K562 (cell line): ENCODE measurements at regions not wholly inside any gene's neighbourhood (a gene's known extent, or its start where the extent isn't known, plus 50 kb on each side); places are given as distances from the start of the nearest gene placed in this dataset.

ENCODE experiments used
- ATAC-seq: fragments of 200-7000 bp; cut with Tn5 transposase; 3 replicates; pipeline ENCODE4 v1.9.1; 2020; ENCODE audit warnings: moderate library complexity
- BruUV-seq: library from RNA; stranded (reverse); fragments of 400-500 nt; replicated peaks from 2 replicates; lab custom pipeline; 2021; lab: Mats Ljungman, UMichigan
- CTCF ChIA-PET: fragments of 300-600 bp; formaldehyde crosslinking; extraction: SDS; loops from one replicate; lab custom pipeline; 2021; ENCODE audit warnings: low intra/inter-chr PET ratio; lab: Yijun Ruan, JAX
- POLR2A ChIA-PET: fragments of 300-600, 350-650 bp; sonication (Branson Sonifier 250); formaldehyde crosslinking; extraction: SDS; loops from one replicate; lab custom pipeline; 2021; ENCODE audit warnings: antibody characterized with exemption, inconsistent platforms; lab: Yijun Ruan, JAX
- DNase-seq, 4 experiments: peaks; one replicate each; pipeline versions ENCODE4 v3.0.0 to v3.0.0-alpha.2; 2011 to 2018; ENCODE audit warnings: low spot score in 3 of 4, mixed read lengths in 3 of 4; ENCODE audit errors: extremely low read depth in 1 of 4
- FAIRE-seq: peaks from 2 replicates; lab custom pipeline; 2011; peaks lifted over from hg19 to GRCh38; lab: Jason Lieb, UNC
- H2AFZ ChIP-seq: 2 replicates; pipeline ENCODE4 v1.6.0; 2011; ENCODE audit warnings: low read depth, low read length, control low read depth, inconsistent platforms
- H3K27ac ChIP-seq: fragments of 200-600 bp; 3 replicates; pipeline ENCODE4 v1.8.0; 2011; ENCODE audit warnings: low read depth, mild to moderate bottlenecking, control low read depth, inconsistent platforms, low read length, moderate library complexity, mixed read lengths; ENCODE audit errors: extremely low read depth
- H3K27me3 ChIP-seq, 2 experiments: fragments of 300-600 bp in 1 of 2; 2 replicates in 1 of 2; 3 replicates in 1 of 2; pipeline versions ENCODE4 v1.6.0 to v1.8.0; 2011; ENCODE audit warnings: inconsistent platforms in 2 of 2, low read length in 2 of 2, mild to moderate bottlenecking in 1 of 2, mixed read lengths in 1 of 2, moderate library complexity in 1 of 2; ENCODE audit not compliant: control insufficient read depth in 2 of 2, insufficient read depth in 2 of 2
- H3K36me3 ChIP-seq: fragments of 300-600 bp; 3 replicates; pipeline ENCODE4 v1.8.0; 2011; ENCODE audit warnings: mild to moderate bottlenecking, low read length, inconsistent platforms; ENCODE audit not compliant: control insufficient read depth, insufficient read depth
- H3K4me1 ChIP-seq, 2 experiments: fragments of 200-600 bp in 1 of 2; replicated peaks in 1 of 2; 2 replicates in 1 of 2; 3 replicates in 1 of 2; pipeline versions ENCODE4 v1.5.1 to v1.8.0; 2011; ENCODE audit warnings: inconsistent platforms in 2 of 2, low read length in 2 of 2, mild to moderate bottlenecking in 1 of 2, mixed read lengths in 1 of 2, moderate library complexity in 1 of 2; ENCODE audit not compliant: control insufficient read depth in 2 of 2, insufficient read depth in 2 of 2
- H3K4me2 ChIP-seq: 2 replicates; pipeline ENCODE4 v1.6.1; 2011; ENCODE audit warnings: low read length, control low read depth, inconsistent platforms, mixed read lengths; ENCODE audit not compliant: insufficient read depth
- H3K4me3 ChIP-seq: fragments of 200-600 bp; sonication (generic), shearing (Covaris generic); 2 replicates; pipeline ENCODE4 v1.5.1; 2016; ENCODE audit warnings: control low read depth, inconsistent platforms
- H3K79me2 ChIP-seq: fragments of 200-600 bp; 3 replicates; pipeline ENCODE4 v1.8.0; 2011; ENCODE audit warnings: low read length, inconsistent platforms; ENCODE audit not compliant: control insufficient read depth, insufficient read depth
- H3K9ac ChIP-seq, 2 experiments: 2 replicates each; pipeline versions ENCODE4 v1.6.0 to v1.6.1; 2011; ENCODE audit warnings: low read depth in 2 of 2, low read length in 2 of 2, control low read depth in 1 of 2, inconsistent platforms in 1 of 2, mild to moderate bottlenecking in 1 of 2, mixed read lengths in 1 of 2; ENCODE audit not compliant: insufficient read depth in 1 of 2
- H3K9me1 ChIP-seq: one replicate; pipeline ENCODE4 v1.6.0; 2011; ENCODE audit warnings: inconsistent platforms, mild to moderate bottlenecking, low read length, moderate library complexity; ENCODE audit not compliant: control insufficient read depth, insufficient read depth
- H3K9me3 ChIP-seq: replicated peaks from 2 replicates; pipeline ENCODE4 v1.5.1; 2011; ENCODE audit warnings: low read depth, low read length, inconsistent platforms; ENCODE audit not compliant: control insufficient read depth, insufficient read depth
- H4K20me1 ChIP-seq: replicated peaks from 2 replicates; pipeline ENCODE4 v1.6.1; 2011; ENCODE audit warnings: low read length, inconsistent platforms, mixed read lengths; ENCODE audit not compliant: control insufficient read depth, insufficient read depth
- ATF3 ChIP-seq, 2 experiments: fragments of 450-650 bp in 1 of 2; sonication (generic) in 1 of 2; formaldehyde crosslinking in 1 of 2; IDR thresholded peaks in 1 of 2; conservative IDR thresholded peaks in 1 of 2; 2 replicates each; pipeline versions ENCODE4 v1.6.1 to v1.8.1; 2016 to 2023; ENCODE audit warnings: mild to moderate bottlenecking in 2 of 2, moderate library complexity in 2 of 2, inconsistent platforms in 1 of 2, missing genetic modification reagents in 1 of 2
- BRF1 ChIP-seq: IDR thresholded peaks from 3 replicates; pipeline ENCODE4 v1.6.1; 2011; ENCODE audit warnings: borderline replicate concordance, mild to moderate bottlenecking; ENCODE audit not compliant: insufficient read length; ENCODE audit errors: extremely low read depth
- FOXP4 ChIP-seq: sonication (generic); formaldehyde crosslinking; IDR thresholded peaks from 2 replicates; pipeline ENCODE4 v1.8.0; 2022; ENCODE audit warnings: mild to moderate bottlenecking, missing genetic modification reagents, borderline replicate concordance
- MCM7 ChIP-seq, 2 experiments: fragments of 450-650 bp; IDR thresholded peaks; 2 replicates each; pipeline ENCODE4 v1.6.1; 2016 to 2018
- MTF1 ChIP-seq: fragments of 250-450 bp; sonication (Bioruptor Pico); IDR thresholded peaks from 2 replicates; pipeline ENCODE4 v1.9.0; 2021; ENCODE audit warnings: moderate library complexity, mild to moderate bottlenecking, inconsistent platforms, borderline replicate concordance
- NELFE ChIP-seq: IDR thresholded peaks from 2 replicates; pipeline ENCODE4 v1.6.1; 2011; ENCODE audit warnings: mild to moderate bottlenecking; ENCODE audit not compliant: insufficient read depth, insufficient read length
- RAD51 ChIP-seq: fragments of 450-650 bp; IDR thresholded peaks from 2 replicates; pipeline ENCODE4 v1.7.1; 2016; ENCODE audit warnings: low read depth, mild to moderate bottlenecking, borderline replicate concordance
- SPI1 ChIP-seq: IDR thresholded peaks from 2 replicates; pipeline ENCODE4 v1.6.1; 2011; ENCODE audit warnings: low read depth, low read length, control low read depth, borderline replicate concordance
- WGBS: fragments of 100-300 bp; shearing (Covaris generic); methylation state at CpG from one replicate; pipeline ENCODE4 v1.1.6; 2016; ENCODE audit warnings: low coverage, mixed read lengths; ENCODE audit not compliant: insufficient coverage; ENCODE audit errors: missing lambda C conversion rate; 5-methylcytosine and 5-hydroxymethylcytosine counted together
- in situ Hi-C: fragments of 300-500 bp; cut with MboI; formaldehyde crosslinking; loops from 4 replicates; pipeline ENCODE4 v1.15.0; 2018; ENCODE audit warnings: inconsistent platforms, mixed read lengths
- intact Hi-C: fragments of 100-400 bp; cut with micrococcal nuclease; formaldehyde crosslinking; loops from 2 replicates; pipeline ENCODE4 v1.14.2; 2022
- TF ChIP-seq, protein P1 (sequence below): sonication (generic); formaldehyde crosslinking; IDR thresholded peaks from 2 replicates; pipeline ENCODE4 v1.8.1; 2023; ENCODE audit warnings: mild to moderate bottlenecking, missing genetic modification reagents
- TF ChIP-seq, protein P2 (sequence below): sonication (generic); formaldehyde crosslinking; IDR thresholded peaks from 2 replicates; pipeline ENCODE4 v1.9.0; 2022; ENCODE audit warnings: mild to moderate bottlenecking, missing genetic modification reagents

GRCh38 chr4:31947101-31947500, 1226.9 kb downstream of the PCDH7 start:
- ChIA-PET CTCF (no interaction called here), POLR2A (no interaction called here)
- Histone ChIP-seq H3K4me2 (no peak overlapping the region), H3K27me3 (no peaks in the 10 kb centered on the region), H3K36me3 (no peaks in the 10 kb centered on the region), H3K9ac (no peak overlapping the region), H2AFZ (no peak overlapping the region), H3K27ac (no peak overlapping the region), H3K4me3 (no peak overlapping the region), H3K9me1 (no peaks in the 10 kb centered on the region), H4K20me1 (no peaks in the 10 kb centered on the region), H3K9me3 (no peaks in the 10 kb centered on the region), H3K4me1 (no peaks in the 10 kb centered on the region), H3K79me2 (no peaks in the 10 kb centered on the region)
- FAIRE-seq, result no peak
- in situ Hi-C loops, result no loop called here
- no TSS peak for BruUV-seq
- intact Hi-C loops, result no loop called here
- ATAC-seq, result no peak; the same call in 2 of the 3 replicates
- WGBS, result 0% methylated on average over 1 of the region's 1 CpG
- peak in 1 of 4 experiments; percentile 5 for DNase-seq
- TF ChIP-seq, protein P1, sequence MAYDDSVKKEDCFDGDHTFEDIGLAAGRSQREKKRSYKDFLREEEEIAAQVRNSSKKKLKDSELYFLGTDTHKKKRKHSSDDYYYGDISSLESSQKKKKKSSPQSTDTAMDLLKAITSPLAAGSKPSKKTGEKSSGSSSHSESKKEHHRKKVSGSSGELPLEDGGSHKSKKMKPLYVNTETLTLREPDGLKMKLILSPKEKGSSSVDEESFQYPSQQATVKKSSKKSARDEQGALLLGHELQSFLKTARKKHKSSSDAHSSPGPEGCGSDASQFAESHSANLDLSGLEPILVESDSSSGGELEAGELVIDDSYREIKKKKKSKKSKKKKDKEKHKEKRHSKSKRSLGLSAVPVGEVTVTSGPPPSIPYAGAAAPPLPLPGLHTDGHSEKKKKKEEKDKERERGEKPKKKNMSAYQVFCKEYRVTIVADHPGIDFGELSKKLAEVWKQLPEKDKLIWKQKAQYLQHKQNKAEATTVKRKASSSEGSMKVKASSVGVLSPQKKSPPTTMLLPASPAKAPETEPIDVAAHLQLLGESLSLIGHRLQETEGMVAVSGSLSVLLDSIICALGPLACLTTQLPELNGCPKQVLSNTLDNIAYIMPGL (CRISPR knock-in tag), result no peak
- TF ChIP-seq RAD51 (no peak), SPI1 (no peak), MTF1 (CRISPR knock-in tag) (no peak), NELFE (no peak), MCM7 (IDR thresholded peaks at IDR 0.05) (no peak), FOXP4 (no peak), BRF1 (no peak), ATF3 (IDR thresholded peaks at IDR 0.05) (0 out of 2 replicates have a peak, but pooled peaks have one; percentile 14), ATF3 (CRISPR knock-in tag; conservative IDR thresholded peaks at IDR 0.05) (no peak)
- TF ChIP-seq, protein P2, sequence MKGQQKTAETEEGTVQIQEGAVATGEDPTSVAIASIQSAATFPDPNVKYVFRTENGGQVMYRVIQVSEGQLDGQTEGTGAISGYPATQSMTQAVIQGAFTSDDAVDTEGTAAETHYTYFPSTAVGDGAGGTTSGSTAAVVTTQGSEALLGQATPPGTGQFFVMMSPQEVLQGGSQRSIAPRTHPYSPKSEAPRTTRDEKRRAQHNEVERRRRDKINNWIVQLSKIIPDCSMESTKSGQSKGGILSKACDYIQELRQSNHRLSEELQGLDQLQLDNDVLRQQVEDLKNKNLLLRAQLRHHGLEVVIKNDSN (CRISPR knock-in tag), result peak; percentile 12; the same call in 1 of the 2 replicates
- TF ChIP-seq, all 486 proteins: peak for 2
